ENCODE measurements at regions not wholly inside any gene's neighbourhood (a gene's known extent, or its start where the extent isn't known, plus 50 kb on each side); places are given as distances from the start of the nearest gene placed in this dataset.

DNA sequence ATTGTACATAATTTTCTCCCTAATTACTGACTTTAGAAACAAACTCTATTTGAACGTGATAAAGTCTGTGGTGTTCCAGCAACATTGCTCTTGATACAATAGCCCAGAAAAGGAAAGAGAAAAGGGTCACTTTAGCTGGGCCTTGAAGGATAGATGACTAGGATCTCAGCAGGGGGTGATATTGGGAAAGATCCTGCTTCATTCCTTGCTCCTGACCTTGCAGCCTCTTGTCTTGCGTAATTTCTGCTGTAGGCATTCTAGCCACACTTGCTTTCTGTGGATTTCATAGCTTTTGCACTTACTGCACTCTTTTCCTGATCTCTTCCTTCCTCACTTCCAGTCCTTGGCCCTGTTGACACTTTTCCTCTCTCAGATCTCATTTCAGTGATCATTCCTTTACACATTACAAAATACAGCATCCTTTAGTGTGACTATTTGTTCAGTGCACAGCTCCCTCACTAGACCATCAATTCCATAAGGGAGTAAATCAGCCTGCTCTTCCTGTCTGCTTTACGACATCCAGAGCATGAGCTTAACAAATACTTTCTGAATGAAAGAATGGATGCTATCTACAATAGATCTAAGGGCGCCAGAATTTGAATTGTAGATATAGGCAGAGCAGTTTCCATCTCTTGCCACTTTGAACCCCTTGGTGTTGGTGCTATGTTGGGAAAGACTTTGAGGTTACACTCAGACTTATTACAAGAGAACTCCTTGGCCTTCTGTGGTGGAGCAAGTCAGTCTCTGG, 559.6 kb upstream of the MDFIC2 start:
- no peak for TF ChIP-seq ELF1 (IDR thresholded peaks at IDR 0.05)
- TF ChIP-seq, protein P1, sequence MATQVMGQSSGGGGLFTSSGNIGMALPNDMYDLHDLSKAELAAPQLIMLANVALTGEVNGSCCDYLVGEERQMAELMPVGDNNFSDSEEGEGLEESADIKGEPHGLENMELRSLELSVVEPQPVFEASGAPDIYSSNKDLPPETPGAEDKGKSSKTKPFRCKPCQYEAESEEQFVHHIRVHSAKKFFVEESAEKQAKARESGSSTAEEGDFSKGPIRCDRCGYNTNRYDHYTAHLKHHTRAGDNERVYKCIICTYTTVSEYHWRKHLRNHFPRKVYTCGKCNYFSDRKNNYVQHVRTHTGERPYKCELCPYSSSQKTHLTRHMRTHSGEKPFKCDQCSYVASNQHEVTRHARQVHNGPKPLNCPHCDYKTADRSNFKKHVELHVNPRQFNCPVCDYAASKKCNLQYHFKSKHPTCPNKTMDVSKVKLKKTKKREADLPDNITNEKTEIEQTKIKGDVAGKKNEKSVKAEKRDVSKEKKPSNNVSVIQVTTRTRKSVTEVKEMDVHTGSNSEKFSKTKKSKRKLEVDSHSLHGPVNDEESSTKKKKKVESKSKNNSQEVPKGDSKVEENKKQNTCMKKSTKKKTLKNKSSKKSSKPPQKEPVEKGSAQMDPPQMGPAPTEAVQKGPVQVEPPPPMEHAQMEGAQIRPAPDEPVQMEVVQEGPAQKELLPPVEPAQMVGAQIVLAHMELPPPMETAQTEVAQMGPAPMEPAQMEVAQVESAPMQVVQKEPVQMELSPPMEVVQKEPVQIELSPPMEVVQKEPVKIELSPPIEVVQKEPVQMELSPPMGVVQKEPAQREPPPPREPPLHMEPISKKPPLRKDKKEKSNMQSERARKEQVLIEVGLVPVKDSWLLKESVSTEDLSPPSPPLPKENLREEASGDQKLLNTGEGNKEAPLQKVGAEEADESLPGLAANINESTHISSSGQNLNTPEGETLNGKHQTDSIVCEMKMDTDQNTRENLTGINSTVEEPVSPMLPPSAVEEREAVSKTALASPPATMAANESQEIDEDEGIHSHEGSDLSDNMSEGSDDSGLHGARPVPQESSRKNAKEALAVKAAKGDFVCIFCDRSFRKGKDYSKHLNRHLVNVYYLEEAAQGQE (IDR thresholded peaks at IDR 0.05; ENCODE audit: low read depth, low read length) = no peak
- TF ChIP-seq, protein P2, sequence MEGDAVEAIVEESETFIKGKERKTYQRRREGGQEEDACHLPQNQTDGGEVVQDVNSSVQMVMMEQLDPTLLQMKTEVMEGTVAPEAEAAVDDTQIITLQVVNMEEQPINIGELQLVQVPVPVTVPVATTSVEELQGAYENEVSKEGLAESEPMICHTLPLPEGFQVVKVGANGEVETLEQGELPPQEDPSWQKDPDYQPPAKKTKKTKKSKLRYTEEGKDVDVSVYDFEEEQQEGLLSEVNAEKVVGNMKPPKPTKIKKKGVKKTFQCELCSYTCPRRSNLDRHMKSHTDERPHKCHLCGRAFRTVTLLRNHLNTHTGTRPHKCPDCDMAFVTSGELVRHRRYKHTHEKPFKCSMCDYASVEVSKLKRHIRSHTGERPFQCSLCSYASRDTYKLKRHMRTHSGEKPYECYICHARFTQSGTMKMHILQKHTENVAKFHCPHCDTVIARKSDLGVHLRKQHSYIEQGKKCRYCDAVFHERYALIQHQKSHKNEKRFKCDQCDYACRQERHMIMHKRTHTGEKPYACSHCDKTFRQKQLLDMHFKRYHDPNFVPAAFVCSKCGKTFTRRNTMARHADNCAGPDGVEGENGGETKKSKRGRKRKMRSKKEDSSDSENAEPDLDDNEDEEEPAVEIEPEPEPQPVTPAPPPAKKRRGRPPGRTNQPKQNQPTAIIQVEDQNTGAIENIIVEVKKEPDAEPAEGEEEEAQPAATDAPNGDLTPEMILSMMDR (IDR thresholded peaks at IDR 0.05) = no peak
